H9 (cell line): ENCODE measurements at regions not wholly inside any gene's neighbourhood (a gene's known extent, or its start where the extent isn't known, plus 50 kb on each side); places are given as distances from the start of the nearest gene placed in this dataset.

ENCODE experiments used
- DNase-seq: peaks from one replicate; pipeline ENCODE4 v3.0.0-alpha.2; 2017
- H2AFZ ChIP-seq: one replicate; pipeline ENCODE4 v1.6.1; 2013; ENCODE audit warnings: mild to moderate bottlenecking, low read length, control low read depth, moderate library complexity
- H2AK5ac ChIP-seq: 2 replicates; pipeline ENCODE4 v1.6.1; 2013; ENCODE audit warnings: low read length, control low read depth, mixed read lengths; ENCODE audit not compliant: insufficient read length
- H2BK120ac ChIP-seq: one replicate; pipeline ENCODE4 v1.6.1; 2013; ENCODE audit warnings: low read depth, mild to moderate bottlenecking, low read length, control low read depth, inconsistent platforms; ENCODE audit not compliant: poor library complexity, severe bottlenecking
- H2BK12ac ChIP-seq: 2 replicates; pipeline ENCODE4 v1.6.1; 2013; ENCODE audit warnings: low read length, control low read depth, mixed read lengths, low read depth; ENCODE audit not compliant: insufficient read length
- H2BK15ac ChIP-seq: 2 replicates; pipeline ENCODE4 v1.6.1; 2013; ENCODE audit warnings: low read depth, low read length, control low read depth
- H2BK20ac ChIP-seq: one replicate; pipeline ENCODE4 v1.6.1; 2013; ENCODE audit warnings: low read depth, mild to moderate bottlenecking, low read length, control low read depth, inconsistent platforms; ENCODE audit not compliant: poor library complexity, severe bottlenecking
- H2BK5ac ChIP-seq: 2 replicates; pipeline ENCODE4 v1.6.1; 2013; ENCODE audit warnings: low read length, control low read depth, mixed read lengths; ENCODE audit not compliant: insufficient read length
- H3K14ac ChIP-seq: 2 replicates; pipeline ENCODE4 v1.6.1; 2013; ENCODE audit warnings: low read length, control low read depth; ENCODE audit not compliant: insufficient read depth
- H3K18ac ChIP-seq: 2 replicates; pipeline ENCODE4 v1.6.1; 2013; ENCODE audit warnings: low read depth, mild to moderate bottlenecking, mixed read lengths, low read length, control low read depth; ENCODE audit not compliant: insufficient read length
- H3K23ac ChIP-seq: 2 replicates; pipeline ENCODE4 v1.6.1; 2013; ENCODE audit warnings: low read length, control low read depth, mixed read lengths, low read depth; ENCODE audit not compliant: insufficient read length
- H3K23me2 ChIP-seq: 2 replicates; pipeline ENCODE4 v1.6.1; 2013; ENCODE audit warnings: low read depth, mild to moderate bottlenecking, mixed read lengths, low read length, control low read depth; ENCODE audit not compliant: insufficient read length, poor library complexity, severe bottlenecking
- H3K27ac ChIP-seq: 2 replicates; pipeline ENCODE4 v1.5.1; 2013; ENCODE audit warnings: low read length, control low read depth, mixed read lengths, low read depth; ENCODE audit not compliant: insufficient read length
- H3K27me3 ChIP-seq: 2 replicates; pipeline ENCODE4 v1.6.1; 2013; ENCODE audit warnings: low read length, control low read depth, inconsistent platforms; ENCODE audit not compliant: insufficient read depth
- H3K4ac ChIP-seq: 2 replicates; pipeline ENCODE4 v1.6.1; 2013; ENCODE audit warnings: low read depth, mild to moderate bottlenecking, control low read depth, inconsistent platforms, low read length, moderate library complexity
- H3K4me1 ChIP-seq: 2 replicates; pipeline ENCODE4 v1.6.1; 2013; ENCODE audit warnings: low read length, control low read depth, inconsistent platforms; ENCODE audit not compliant: insufficient read depth
- H3K4me2 ChIP-seq: 2 replicates; pipeline ENCODE4 v1.6.1; 2013; ENCODE audit warnings: low read length, control low read depth, mixed read lengths; ENCODE audit not compliant: insufficient read length, insufficient read depth
- H3K56ac ChIP-seq: 2 replicates; pipeline ENCODE4 v1.6.1; 2013; ENCODE audit warnings: low read depth, mild to moderate bottlenecking, mixed read lengths, low read length, control low read depth; ENCODE audit not compliant: insufficient read length
- H3K79me1 ChIP-seq: 2 replicates; pipeline ENCODE4 v1.6.1; 2013; ENCODE audit warnings: low read depth, mild to moderate bottlenecking, moderate library complexity, low read length, control low read depth, inconsistent platforms; ENCODE audit not compliant: insufficient read depth, poor library complexity, severe bottlenecking
- H3K79me2 ChIP-seq: 2 replicates; pipeline ENCODE4 v1.6.1; 2013; ENCODE audit warnings: low read length, control low read depth, inconsistent platforms; ENCODE audit not compliant: insufficient read depth
- H3K9ac ChIP-seq: 2 replicates; pipeline ENCODE4 v1.6.1; 2013; ENCODE audit warnings: low read length, control low read depth, mixed read lengths; ENCODE audit not compliant: insufficient read length; ENCODE audit errors: extremely low read depth
- H3K9me3 ChIP-seq: one replicate; pipeline ENCODE4 v1.6.1; 2013; ENCODE audit warnings: low read depth, low read length, inconsistent platforms; ENCODE audit not compliant: control insufficient read depth
- H3T11ph ChIP-seq: one replicate; pipeline ENCODE4 v1.6.1; 2013; ENCODE audit warnings: mild to moderate bottlenecking, low read length, control low read depth, inconsistent platforms
- H4K20me1 ChIP-seq: one replicate; pipeline ENCODE4 v1.6.1; 2013; ENCODE audit not compliant: control insufficient read depth, insufficient read length, insufficient read depth
- H4K5ac ChIP-seq: 2 replicates; pipeline ENCODE4 v1.6.1; 2013; ENCODE audit warnings: low read depth, mild to moderate bottlenecking, mixed read lengths, low read length, control low read depth; ENCODE audit not compliant: insufficient read length
- H4K8ac ChIP-seq: replicated peaks from 2 replicates; pipeline ENCODE4 v1.6.1; 2013; ENCODE audit warnings: low read length, control low read depth, mixed read lengths, low read depth; ENCODE audit not compliant: insufficient read length
- H4K91ac ChIP-seq: 2 replicates; pipeline ENCODE4 v1.6.1; 2013; ENCODE audit warnings: low read depth, mild to moderate bottlenecking, moderate library complexity, mixed read lengths, low read length, control low read depth; ENCODE audit not compliant: insufficient read length
- H3K27ac Mint-ChIP-seq, 3 experiments: 2 replicates in 2 of 3; 3 replicates in 1 of 3; pipeline ENCODE4 v1.8.0; 2020 to 2021; ENCODE audit warnings: mixed read lengths in 3 of 3, mild to moderate bottlenecking in 1 of 3, moderate library complexity in 1 of 3
- H3K27me3 Mint-ChIP-seq: 2 replicates; pipeline ENCODE4 v1.8.0; 2021; ENCODE audit warnings: low read depth, mild to moderate bottlenecking, moderate library complexity, mixed read lengths
- H3K36me3 Mint-ChIP-seq, 3 experiments: 2 replicates in 2 of 3; 3 replicates in 1 of 3; pipeline ENCODE4 v1.8.0; 2020 to 2021; ENCODE audit warnings: low read depth in 3 of 3, mixed read lengths in 3 of 3; ENCODE audit not compliant: insufficient read depth in 1 of 3
- H3K4me1 Mint-ChIP-seq, 2 experiments: 2 replicates each; pipeline ENCODE4 v1.8.0; 2020; ENCODE audit warnings: mixed read lengths in 2 of 2
- H3K4me3 Mint-ChIP-seq, 2 experiments: 2 replicates in 1 of 2; 3 replicates in 1 of 2; pipeline ENCODE4 v1.8.0; 2020 to 2021; ENCODE audit warnings: mild to moderate bottlenecking in 2 of 2, mixed read lengths in 2 of 2, moderate library complexity in 1 of 2
- H3K9me3 Mint-ChIP-seq, 2 experiments: 2 replicates in 1 of 2; 3 replicates in 1 of 2; pipeline ENCODE4 v1.8.0; 2020; ENCODE audit warnings: mild to moderate bottlenecking in 2 of 2, mixed read lengths in 2 of 2, moderate library complexity in 1 of 2
- TF ChIP-seq, protein P1 (sequence below): fragments of 200-600 bp; sonication (generic); conservative IDR thresholded peaks from 3 replicates; pipeline ENCODE4 v1.8.0; 2021; ENCODE audit warnings: antibody characterized with exemption, mild to moderate bottlenecking

- H3K9me3 ChIP-seq, result peaks cover 4% of the 10 kb centered on the region
- no peak overlapping the region for H2BK12ac ChIP-seq
- H4K8ac ChIP-seq, result no peak overlapping the region
- no peak for DNase-seq
- H3K9ac ChIP-seq, result no peak overlapping the region
- H3K27me3 Mint-ChIP-seq, result no peaks in the 10 kb centered on the region
- no peak overlapping the region for H3K4ac ChIP-seq
- H4K5ac ChIP-seq, result no peak overlapping the region
- no peak overlapping the region for H3K14ac ChIP-seq
- H4K91ac ChIP-seq, result no peak overlapping the region
- H3K23ac ChIP-seq, result no peak overlapping the region
- H3K23me2 ChIP-seq, result no peaks in the 10 kb centered on the region
- H3K27ac Mint-ChIP-seq, result no peak overlapping the region; a peak in 1 of 7 replicates
- no peak overlapping the region for H3K27ac ChIP-seq
- TF ChIP-seq, protein P1, sequence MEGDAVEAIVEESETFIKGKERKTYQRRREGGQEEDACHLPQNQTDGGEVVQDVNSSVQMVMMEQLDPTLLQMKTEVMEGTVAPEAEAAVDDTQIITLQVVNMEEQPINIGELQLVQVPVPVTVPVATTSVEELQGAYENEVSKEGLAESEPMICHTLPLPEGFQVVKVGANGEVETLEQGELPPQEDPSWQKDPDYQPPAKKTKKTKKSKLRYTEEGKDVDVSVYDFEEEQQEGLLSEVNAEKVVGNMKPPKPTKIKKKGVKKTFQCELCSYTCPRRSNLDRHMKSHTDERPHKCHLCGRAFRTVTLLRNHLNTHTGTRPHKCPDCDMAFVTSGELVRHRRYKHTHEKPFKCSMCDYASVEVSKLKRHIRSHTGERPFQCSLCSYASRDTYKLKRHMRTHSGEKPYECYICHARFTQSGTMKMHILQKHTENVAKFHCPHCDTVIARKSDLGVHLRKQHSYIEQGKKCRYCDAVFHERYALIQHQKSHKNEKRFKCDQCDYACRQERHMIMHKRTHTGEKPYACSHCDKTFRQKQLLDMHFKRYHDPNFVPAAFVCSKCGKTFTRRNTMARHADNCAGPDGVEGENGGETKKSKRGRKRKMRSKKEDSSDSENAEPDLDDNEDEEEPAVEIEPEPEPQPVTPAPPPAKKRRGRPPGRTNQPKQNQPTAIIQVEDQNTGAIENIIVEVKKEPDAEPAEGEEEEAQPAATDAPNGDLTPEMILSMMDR, result no peak
- H3K4me2 ChIP-seq, result no peak overlapping the region
- no peaks in the 10 kb centered on the region for H4K20me1 ChIP-seq
- no peaks in the 10 kb centered on the region for H3K79me1 ChIP-seq
- no peak overlapping the region for H3K4me3 Mint-ChIP-seq
- no peaks in the 10 kb centered on the region for H3K27me3 ChIP-seq
- H3K4me1 Mint-ChIP-seq, result peaks cover 6 to 9% of the 10 kb centered on the region in 2 experiments
- no peak overlapping the region for H2AFZ ChIP-seq
- no peak overlapping the region for H2AK5ac ChIP-seq
- no peaks in the 10 kb centered on the region for H3K4me1 ChIP-seq
- H3T11ph ChIP-seq, result no peak overlapping the region
- no peak overlapping the region for H3K18ac ChIP-seq
- no peak overlapping the region for H2BK15ac ChIP-seq
- no peak overlapping the region for H2BK120ac ChIP-seq
- peaks cover 18 to 31% of the 10 kb centered on the region in 2 experiments for H3K9me3 Mint-ChIP-seq
- no peak overlapping the region for H2BK20ac ChIP-seq
- no peak overlapping the region for H3K56ac ChIP-seq
- H3K36me3 Mint-ChIP-seq, result peaks cover 12 to 32% (median 14%) of the 10 kb centered on the region in 3 experiments
- no peaks in the 10 kb centered on the region for H3K79me2 ChIP-seq
- no peak overlapping the region for H2BK5ac ChIP-seq
Measured at GRCh38 chr6:67875877-67876383, 759.2 kb upstream of the ADGRB3 start.
